Ishikawa (cell line): ENCODE measurements at regions not wholly inside any gene's neighbourhood (a gene's known extent, or its start where the extent isn't known, plus 50 kb on each side); places are given as distances from the start of the nearest gene placed in this dataset.

ENCODE experiments used
- CREB1 ChIP-seq: IDR thresholded peaks from 2 replicates; pipeline ENCODE4 v1.6.1; 2012; ENCODE audit warnings: low read depth
- EP300 ChIP-seq: IDR thresholded peaks from 2 replicates; pipeline ENCODE4 v1.6.1; 2012; ENCODE audit warnings: borderline replicate concordance
- MAX ChIP-seq: IDR thresholded peaks from 2 replicates; pipeline ENCODE4 v1.6.1; 2012
- RAD21 ChIP-seq: IDR thresholded peaks from 2 replicates; pipeline ENCODE4 v1.6.1; 2012; ENCODE audit warnings: low read depth
- REST ChIP-seq: IDR thresholded peaks from 2 replicates; pipeline ENCODE4 v1.6.1; 2012; ENCODE audit warnings: low read depth, mild to moderate bottlenecking
- TEAD4 ChIP-seq: IDR thresholded peaks from 2 replicates; pipeline ENCODE4 v1.6.1; 2012
- YY1 ChIP-seq: IDR thresholded peaks from 2 replicates; pipeline ENCODE4 v1.6.1; 2012; ENCODE audit warnings: low read depth
- ZBTB7A ChIP-seq: IDR thresholded peaks from 2 replicates; pipeline ENCODE4 v1.6.1; 2012; ENCODE audit warnings: low read depth

GRCh38 chr9:95608341-95608740 lies 91.6 kb upstream of the PTCH1 start:
- TF ChIP-seq EP300 (no peak), ZBTB7A (no peak), REST (no peak), MAX (no peak), RAD21 (no peak), YY1 (no peak), TEAD4 (no peak), CREB1 (no peak)
